SK-N-SH (cell line): ENCODE measurements at regions not wholly inside any gene's neighbourhood (a gene's known extent, or its start where the extent isn't known, plus 50 kb on each side); places are given as distances from the start of the nearest gene placed in this dataset.

Source experiments
- CTCF ChIA-PET: fragments of 300-600, 350-600 bp; formaldehyde crosslinking; extraction: SDS; loops from one replicate; lab custom pipeline; 2021; lab: Yijun Ruan, JAX
- POLR2A ChIA-PET: fragments of 350-600 bp; sonication (Branson Sonifier 250); formaldehyde crosslinking; extraction: SDS; loops from one replicate; lab custom pipeline; 2020; ENCODE audit warnings: antibody characterized with exemption, inconsistent platforms; lab: Yijun Ruan, JAX
- DNase-seq: peaks from one replicate; pipeline ENCODE4 v3.0.0; 2012
- H2AFZ ChIP-seq: fragments of 200-600 bp; sonication (generic); 2 replicates; pipeline ENCODE4 v1.8.1; 2016; ENCODE audit warnings: antibody characterized with exemption, mild to moderate bottlenecking, low read depth
- H3F3A ChIP-seq: fragments of 200-600 bp; sonication (generic); replicated peaks from 2 replicates; pipeline ENCODE3; 2016; ENCODE audit warnings: antibody characterized with exemption, mild to moderate bottlenecking; ENCODE audit not compliant: insufficient read depth
- H3K27ac ChIP-seq, 2 experiments: fragments of 200-500 bp in 1 of 2; fragments of 200-600 bp in 1 of 2; sonication (Bioruptor generic) in 1 of 2; sonication (generic), shearing (Covaris generic) in 1 of 2; 2 replicates each; pipeline versions ENCODE4 v1.5.1 to v1.6.1; 2014 to 2016; ENCODE audit warnings: low read depth in 2 of 2, inconsistent platforms in 1 of 2, low read length in 1 of 2, mild to moderate bottlenecking in 1 of 2, mixed read lengths in 1 of 2
- H3K27me3 ChIP-seq: fragments of 200-600 bp; sonication (generic), shearing (Covaris generic); 2 replicates; pipeline ENCODE4 v1.6.1; 2016; ENCODE audit warnings: mixed run types; ENCODE audit not compliant: insufficient read depth
- H3K36me3 ChIP-seq, 2 experiments: fragments of 200-500 bp in 1 of 2; fragments of 200-600 bp in 1 of 2; sonication (Bioruptor generic) in 1 of 2; sonication (generic) in 1 of 2; replicated peaks in 1 of 2; 2 replicates each; pipeline versions ENCODE3 to v1.5.1; 2014 to 2016; ENCODE audit warnings: low read length in 1 of 2, mild to moderate bottlenecking in 1 of 2; ENCODE audit not compliant: insufficient read depth in 2 of 2, control insufficient read depth in 1 of 2
- H3K4me1 ChIP-seq, 2 experiments: fragments of 200-500 bp in 1 of 2; fragments of 200-600 bp in 1 of 2; sonication (Bioruptor generic) in 1 of 2; sonication (generic), shearing (Covaris generic) in 1 of 2; 2 replicates each; pipeline versions ENCODE4 v1.5.1 to v1.6.1; 2014 to 2016; ENCODE audit warnings: low read depth in 1 of 2, low read length in 1 of 2, mixed run types in 1 of 2; ENCODE audit not compliant: insufficient read depth in 2 of 2, control insufficient read depth in 1 of 2
- H3K4me2 ChIP-seq: fragments of 200-600 bp; sonication (generic), shearing (Covaris generic); 2 replicates; pipeline ENCODE4 v1.6.1; 2017; ENCODE audit warnings: mixed run types
- H3K4me3 ChIP-seq, 2 experiments: fragments of 200-500 bp in 1 of 2; fragments of 200-600 bp in 1 of 2; sonication (Bioruptor generic) in 1 of 2; sonication (generic), shearing (Covaris generic) in 1 of 2; 2 replicates each; pipeline versions ENCODE4 v1.5.1 to v1.8.1; 2014 to 2016; ENCODE audit warnings: low read depth in 2 of 2, inconsistent platforms in 1 of 2, low read length in 1 of 2, mild to moderate bottlenecking in 1 of 2, mixed read lengths in 1 of 2, moderate library complexity in 1 of 2
- H3K79me2 ChIP-seq: fragments of 200-600 bp; sonication (generic); 2 replicates; pipeline ENCODE4 v1.8.1; 2017; ENCODE audit warnings: mild to moderate bottlenecking; ENCODE audit not compliant: insufficient read depth
- H3K9ac ChIP-seq: fragments of 200-600 bp; sonication (generic); 2 replicates; pipeline ENCODE4 v1.6.1; 2017; ENCODE audit warnings: mixed run types
- H3K9me2 ChIP-seq: fragments of 200-600 bp; sonication (generic); 2 replicates; pipeline ENCODE4 v1.6.1; 2017; ENCODE audit warnings: mixed run types
- H3K9me3 ChIP-seq: fragments of 200-600 bp; sonication (generic); 2 replicates; pipeline ENCODE4 v1.6.1; 2017; ENCODE audit warnings: mixed run types, mild to moderate bottlenecking, moderate library complexity
- H4K20me1 ChIP-seq: fragments of 200-600 bp; sonication (generic); 2 replicates; pipeline ENCODE4 v1.6.1; 2017; ENCODE audit warnings: mild to moderate bottlenecking, mixed run types; ENCODE audit not compliant: insufficient read depth
- ELF1 ChIP-seq: IDR thresholded peaks from 2 replicates; pipeline ENCODE4 v1.4.0; 2012
- EP300 ChIP-seq, 2 experiments: IDR thresholded peaks; 2 replicates each; pipeline versions ENCODE4 v1.4.0 to v1.6.1; 2012; ENCODE audit warnings: borderline replicate concordance in 1 of 2, low read depth in 1 of 2, low read length in 1 of 2
- EZH2phosphoT487 ChIP-seq: fragments of 200-600 bp; sonication (generic); IDR thresholded peaks from 2 replicates; pipeline ENCODE4 v1.6.1; 2017; ENCODE audit warnings: low read depth, mixed run types, mild to moderate bottlenecking, antibody characterized with exemption, moderate library complexity, borderline replicate concordance
- FOXJ3 ChIP-seq: sonication (generic); formaldehyde crosslinking; IDR thresholded peaks from 2 replicates; pipeline ENCODE4 v1.5.1; 2020; ENCODE audit warnings: mild to moderate bottlenecking, missing genetic modification reagents
- FOXM1 ChIP-seq: IDR thresholded peaks from 2 replicates; pipeline ENCODE4 v1.4.0; 2012; ENCODE audit warnings: low read depth, mild to moderate bottlenecking
- GABPA ChIP-seq: IDR thresholded peaks from 2 replicates; pipeline ENCODE4 v1.4.0; 2012; ENCODE audit warnings: low read depth, mild to moderate bottlenecking
- JUND ChIP-seq: IDR thresholded peaks from 2 replicates; pipeline ENCODE4 v1.4.0; 2012
- MXI1 ChIP-seq: IDR thresholded peaks from 2 replicates; pipeline ENCODE4 v1.6.1; 2012; ENCODE audit warnings: mild to moderate bottlenecking, low read depth, low read length, improper control_type of control experiment
- NFIC ChIP-seq: IDR thresholded peaks from 2 replicates; pipeline ENCODE4 v1.4.0; 2012; ENCODE audit warnings: borderline replicate concordance
- POLR2AphosphoS5 ChIP-seq: IDR thresholded peaks from 2 replicates; pipeline ENCODE4 v1.6.1; 2012; ENCODE audit warnings: low read depth, low read length
- RXRA ChIP-seq: IDR thresholded peaks from 2 replicates; pipeline ENCODE4 v1.4.0; 2012; ENCODE audit warnings: low read depth, mild to moderate bottlenecking, borderline replicate concordance
- SIN3A ChIP-seq: IDR thresholded peaks from 2 replicates; pipeline ENCODE4 v1.6.1; 2012; ENCODE audit warnings: low read depth, mild to moderate bottlenecking, low read length, moderate library complexity, borderline replicate concordance
- SMC3 ChIP-seq: IDR thresholded peaks from 2 replicates; pipeline ENCODE4 v1.6.1; 2012; ENCODE audit warnings: low read depth, low read length, improper control_type of control experiment
- TCF12 ChIP-seq: IDR thresholded peaks from 2 replicates; pipeline ENCODE4 v1.4.0; 2012
- YY1 ChIP-seq: IDR thresholded peaks from 2 replicates; pipeline ENCODE4 v1.4.0; 2012; ENCODE audit warnings: low read depth, mild to moderate bottlenecking
- WGBS: methylation state at CpG from one replicate; pipeline ENCODE4 v1.1.6; 2017; ENCODE audit warnings: low lambda C conversion rate; 5-methylcytosine and 5-hydroxymethylcytosine counted together
- TF ChIP-seq, protein P1 (sequence below): IDR thresholded peaks from 2 replicates; pipeline ENCODE4 v1.4.0; 2012; ENCODE audit warnings: low read depth, borderline replicate concordance
- TF ChIP-seq, protein P2 (sequence below): IDR thresholded peaks from 2 replicates; pipeline ENCODE4 v1.4.0; 2012; ENCODE audit warnings: low read depth, borderline replicate concordance
- TF ChIP-seq, protein P3 (sequence below): IDR thresholded peaks from 2 replicates; pipeline ENCODE4 v1.4.0; 2012; ENCODE audit warnings: low read depth

DNA sequence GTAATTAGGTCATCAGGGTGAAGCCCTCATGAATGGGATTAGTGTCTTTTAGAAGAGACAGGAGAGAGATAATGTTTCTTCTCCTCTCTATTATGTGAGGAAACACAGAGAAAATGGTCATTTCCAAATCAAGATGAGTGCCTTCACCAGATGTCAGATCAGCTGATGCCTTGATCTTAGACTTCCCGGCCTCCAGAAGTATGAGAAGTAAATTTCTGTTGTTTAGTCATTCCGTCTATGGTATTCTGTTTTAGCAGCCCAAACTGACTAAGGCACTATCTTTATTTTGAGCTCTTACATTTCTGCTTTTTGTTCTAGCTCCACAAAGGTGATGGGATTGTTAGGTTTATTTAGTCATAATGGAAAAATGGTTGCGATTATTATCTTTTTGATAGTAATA, 273.2 kb upstream of the GADL1 start:
- TF ChIP-seq JUND (no peak), YY1 (no peak), GABPA (no peak), SIN3A (no peak), EZH2phosphoT487 (no peak), SMC3 (no peak), FOXJ3 (CRISPR knock-in tag) (no peak), ELF1 (no peak), EP300 (IDR thresholded peaks at IDR 0.05; ENCODE audit: borderline replicate concordance in 1 of 2, low read depth in 1 of 2, low read length in 1 of 2) (no peak), TCF12 (no peak), MXI1 (no peak), NFIC (no peak), RXRA (no peak), POLR2AphosphoS5 (no peak), FOXM1 (no peak)
- TF ChIP-seq, protein P1, sequence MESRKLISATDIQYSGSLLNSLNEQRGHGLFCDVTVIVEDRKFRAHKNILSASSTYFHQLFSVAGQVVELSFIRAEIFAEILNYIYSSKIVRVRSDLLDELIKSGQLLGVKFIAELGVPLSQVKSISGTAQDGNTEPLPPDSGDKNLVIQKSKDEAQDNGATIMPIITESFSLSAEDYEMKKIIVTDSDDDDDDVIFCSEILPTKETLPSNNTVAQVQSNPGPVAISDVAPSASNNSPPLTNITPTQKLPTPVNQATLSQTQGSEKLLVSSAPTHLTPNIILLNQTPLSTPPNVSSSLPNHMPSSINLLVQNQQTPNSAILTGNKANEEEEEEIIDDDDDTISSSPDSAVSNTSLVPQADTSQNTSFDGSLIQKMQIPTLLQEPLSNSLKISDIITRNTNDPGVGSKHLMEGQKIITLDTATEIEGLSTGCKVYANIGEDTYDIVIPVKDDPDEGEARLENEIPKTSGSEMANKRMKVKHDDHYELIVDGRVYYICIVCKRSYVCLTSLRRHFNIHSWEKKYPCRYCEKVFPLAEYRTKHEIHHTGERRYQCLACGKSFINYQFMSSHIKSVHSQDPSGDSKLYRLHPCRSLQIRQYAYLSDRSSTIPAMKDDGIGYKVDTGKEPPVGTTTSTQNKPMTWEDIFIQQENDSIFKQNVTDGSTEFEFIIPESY = no peak
- TF ChIP-seq, protein P2, sequence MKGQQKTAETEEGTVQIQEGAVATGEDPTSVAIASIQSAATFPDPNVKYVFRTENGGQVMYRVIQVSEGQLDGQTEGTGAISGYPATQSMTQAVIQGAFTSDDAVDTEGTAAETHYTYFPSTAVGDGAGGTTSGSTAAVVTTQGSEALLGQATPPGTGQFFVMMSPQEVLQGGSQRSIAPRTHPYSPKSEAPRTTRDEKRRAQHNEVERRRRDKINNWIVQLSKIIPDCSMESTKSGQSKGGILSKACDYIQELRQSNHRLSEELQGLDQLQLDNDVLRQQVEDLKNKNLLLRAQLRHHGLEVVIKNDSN = no peak
- TF ChIP-seq, protein P3, sequence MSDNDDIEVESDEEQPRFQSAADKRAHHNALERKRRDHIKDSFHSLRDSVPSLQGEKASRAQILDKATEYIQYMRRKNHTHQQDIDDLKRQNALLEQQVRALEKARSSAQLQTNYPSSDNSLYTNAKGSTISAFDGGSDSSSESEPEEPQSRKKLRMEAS = no peak
- Histone ChIP-seq H3K27me3 (no peaks in the 10 kb centered on the region), H3K4me3 (no peak overlapping the region), H3K9me2 (no peaks in the 10 kb centered on the region), H4K20me1 (no peaks in the 10 kb centered on the region), H3F3A (peaks cover 19% of the 10 kb centered on the region), H3K9ac (no peak overlapping the region), H3K79me2 (no peaks in the 10 kb centered on the region), H3K9me3 (no peaks in the 10 kb centered on the region), H3K27ac (no peak overlapping the region), H2AFZ (no peak overlapping the region), H3K4me1 (peaks cover 0 to 11% of the 10 kb centered on the region in 2 experiments; a peak in 2 of 4 replicates), H3K36me3 (no peaks in the 10 kb centered on the region), H3K4me2 (no peak overlapping the region)
- CTCF ChIA-PET = no interaction called here
- 92% methylated on average over 3 of the region's 3 CpGs for WGBS
- DNase-seq = no peak
- POLR2A ChIA-PET = no interaction called here
